Gastroesophageal sphincter (tissue), 4 donors: ENCODE measurements at regions not wholly inside any gene's neighbourhood (a gene's known extent, or its start where the extent isn't known, plus 50 kb on each side); places are given as distances from the start of the nearest gene placed in this dataset.
A peak's percentile ranks its signal among the peaks of the same experiment; 100 is the strongest.
"Not testable (repeated sequence)": the region's sequence is repeated elsewhere in the genome, so short reads cannot be mapped to it uniquely, and the experiment has no call there.

Experiments used
- ATAC-seq: fragments of 150-250 bp; one replicate; pipeline ENCODE4 v1.9.1; 2016; ENCODE audit warnings: mild to moderate bottlenecking, moderate library complexity
- H3K27ac ChIP-seq, 4 donors: fragments of 200-600 bp; sonication (generic) in 3 of 4; 1 replicate in 3 of 4; 2 replicates in 1 of 4; pipeline ENCODE4 v1.5.1; 2016 to 2019
- H3K27me3 ChIP-seq: fragments of 200-600 bp; sonication (generic); one replicate; pipeline ENCODE4 v1.5.1; 2019
- H3K36me3 ChIP-seq, 2 donors: fragments of 200-600 bp; sonication (generic); one replicate each; pipeline ENCODE4 v1.5.1; 2019; ENCODE audit warnings: control low read depth in 1 of 2
- H3K4me1 ChIP-seq, 3 donors: fragments of 200-600 bp; sonication (generic); 1 replicate in 2 of 3; 2 replicates in 1 of 3; pipeline ENCODE4 v1.5.1; 2016 to 2019; ENCODE audit warnings: control low read depth in 2 of 3
- H3K4me3 ChIP-seq, 2 donors: fragments of 200-600 bp; sonication (generic); one replicate each; pipeline ENCODE4 v1.5.1; 2019; ENCODE audit warnings: mild to moderate bottlenecking in 1 of 2, moderate library complexity in 1 of 2
- H3K9me3 ChIP-seq, 3 donors: fragments of 200-600 bp; sonication (generic); one replicate each; pipeline ENCODE4 v1.5.1; 2017 to 2019; ENCODE audit warnings: control low read depth in 2 of 3
- EP300 ChIP-seq: sonication (generic); formaldehyde crosslinking; IDR thresholded peaks from one replicate; pipeline ENCODE4 v1.6.1; 2017; ENCODE audit warnings: antibody characterized with exemption, mild to moderate bottlenecking
- POLR2A ChIP-seq, 2 donors: fragments of 450-650 bp; IDR thresholded peaks; one replicate each; pipeline ENCODE4 v1.6.1; 2017; ENCODE audit warnings: antibody characterized with exemption in 2 of 2, mild to moderate bottlenecking in 2 of 2, moderate library complexity in 1 of 2
- POLR2AphosphoS5 ChIP-seq: sonication (generic); formaldehyde crosslinking; IDR thresholded peaks from one replicate; pipeline ENCODE4 v1.6.1; 2017; ENCODE audit warnings: antibody characterized with exemption
- WGBS, 2 donors: methylation state at CpG; one replicate each; pipeline ENCODE4 v1.1.5; 2018; ENCODE audit warnings: low coverage in 1 of 2; 5-methylcytosine and 5-hydroxymethylcytosine counted together
- TF ChIP-seq, protein P1 (sequence below), 4 experiments: fragments of 200-600 bp in 2 of 4; fragments of 450-650 bp in 2 of 4; sonication (generic) in 1 of 4; IDR thresholded peaks; one replicate each; pipeline ENCODE4 v1.5.1; 2017 to 2019; ENCODE audit warnings: antibody characterized with exemption in 4 of 4, mild to moderate bottlenecking in 2 of 4, moderate library complexity in 2 of 4

DNA sequence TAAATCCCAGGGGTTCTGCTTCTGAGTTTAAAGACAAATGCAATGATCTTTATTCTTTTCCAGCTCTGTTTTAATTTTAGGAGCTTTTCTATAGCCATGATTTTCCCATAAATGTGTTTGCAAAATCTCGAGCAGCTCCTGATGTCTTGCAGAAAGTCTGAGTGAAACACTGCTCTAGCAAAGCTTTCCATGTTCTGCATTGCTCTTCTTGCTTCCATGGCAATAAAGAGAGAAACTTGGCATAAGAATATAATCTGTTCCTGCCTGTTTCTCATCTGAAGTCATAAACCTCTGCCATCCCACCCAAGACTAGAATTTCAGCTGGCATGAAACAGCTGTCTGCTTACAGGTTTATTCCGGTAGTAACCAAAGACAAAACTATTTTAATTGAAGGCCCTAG lies 254.5 kb downstream of the SPRY1 start:
- no peaks in the 10 kb centered on the region for H3K9me3 ChIP-seq

GRCh38 chr4:123651536-123652180 lies 255.1 kb downstream of the SPRY1 start:
- H3K4me3 ChIP-seq = no peak overlapping the region
- 33 to 56% methylated on average over 1 of the region's 1 CpG for WGBS, 2 donors
- no peak for TF ChIP-seq EP300
- TF ChIP-seq POLR2A (IDR thresholded peaks at IDR 0.05) = no peak
- TF ChIP-seq, protein P1, sequence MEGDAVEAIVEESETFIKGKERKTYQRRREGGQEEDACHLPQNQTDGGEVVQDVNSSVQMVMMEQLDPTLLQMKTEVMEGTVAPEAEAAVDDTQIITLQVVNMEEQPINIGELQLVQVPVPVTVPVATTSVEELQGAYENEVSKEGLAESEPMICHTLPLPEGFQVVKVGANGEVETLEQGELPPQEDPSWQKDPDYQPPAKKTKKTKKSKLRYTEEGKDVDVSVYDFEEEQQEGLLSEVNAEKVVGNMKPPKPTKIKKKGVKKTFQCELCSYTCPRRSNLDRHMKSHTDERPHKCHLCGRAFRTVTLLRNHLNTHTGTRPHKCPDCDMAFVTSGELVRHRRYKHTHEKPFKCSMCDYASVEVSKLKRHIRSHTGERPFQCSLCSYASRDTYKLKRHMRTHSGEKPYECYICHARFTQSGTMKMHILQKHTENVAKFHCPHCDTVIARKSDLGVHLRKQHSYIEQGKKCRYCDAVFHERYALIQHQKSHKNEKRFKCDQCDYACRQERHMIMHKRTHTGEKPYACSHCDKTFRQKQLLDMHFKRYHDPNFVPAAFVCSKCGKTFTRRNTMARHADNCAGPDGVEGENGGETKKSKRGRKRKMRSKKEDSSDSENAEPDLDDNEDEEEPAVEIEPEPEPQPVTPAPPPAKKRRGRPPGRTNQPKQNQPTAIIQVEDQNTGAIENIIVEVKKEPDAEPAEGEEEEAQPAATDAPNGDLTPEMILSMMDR (IDR thresholded peaks at IDR 0.05) = no peak
- TF ChIP-seq POLR2AphosphoS5 = no peak
- peak overlapping the region; percentile 1 to 81 (median 78) for H3K27ac ChIP-seq
- no peak for ATAC-seq
- no peaks in the 10 kb centered on the region for H3K36me3 ChIP-seq
- H3K27me3 ChIP-seq = no peaks in the 10 kb centered on the region
- H3K4me1 ChIP-seq = peaks cover 7 to 46% (median 13%) of the 10 kb centered on the region in 3 donors
- H3K9me3 ChIP-seq = no peaks in the 10 kb centered on the region

More for the DNA sequence above, 254.5 kb downstream of the SPRY1 start:
- peak; percentile 27 for ATAC-seq
- Histone ChIP-seq H3K27me3 (no peaks in the 10 kb centered on the region), H3K36me3 (no peaks in the 10 kb centered on the region), H3K27ac (peak overlapping the region; percentile 1 to 81 (median 78)), H3K4me1 (peaks cover 7 to 46% (median 13%) of the 10 kb centered on the region in 3 donors), H3K4me3 (no peak overlapping the region)
- no peak for TF ChIP-seq POLR2A (IDR thresholded peaks at IDR 0.05)
- TF ChIP-seq EP300 = no peak
- TF ChIP-seq POLR2AphosphoS5 = peak; percentile 17
- TF ChIP-seq, protein P1 (IDR thresholded peaks at IDR 0.05) = no peak
- WGBS, 2 donors = 0 to 13% methylated on average over 1 to 2 of the region's 2 CpGs

DNA sequence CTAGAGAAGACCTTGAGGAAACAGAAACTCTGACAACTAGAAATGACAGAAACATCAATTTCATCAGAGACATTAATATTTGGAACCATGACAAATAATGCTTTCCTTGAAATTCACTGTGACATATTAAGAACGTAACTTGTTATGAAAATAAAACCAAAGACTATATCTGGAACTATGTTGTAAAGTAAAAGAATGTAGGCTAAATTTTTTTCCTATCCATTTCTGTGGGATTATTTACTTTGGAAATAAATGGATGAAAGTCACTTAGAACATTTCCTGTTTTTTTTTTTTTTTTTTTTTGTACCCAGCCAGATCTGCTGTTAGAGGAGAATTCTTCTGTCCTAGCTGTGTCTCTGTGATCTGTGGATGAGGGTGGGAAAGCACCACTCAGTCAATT lies 255.9 kb downstream of the SPRY1 start:
- peak overlapping the region in 2 of 4 donors; percentile 78 for H3K27ac ChIP-seq
- no peaks in the 10 kb centered on the region for H3K36me3 ChIP-seq
- no peak overlapping the region for H3K4me3 ChIP-seq
- no peak for ATAC-seq
- no peaks in the 10 kb centered on the region for H3K9me3 ChIP-seq
- no peaks in the 10 kb centered on the region for H3K27me3 ChIP-seq
- TF ChIP-seq POLR2A (IDR thresholded peaks at IDR 0.05) (no peak), POLR2AphosphoS5 (no peak), EP300 (no peak)
- TF ChIP-seq, protein P1 (IDR thresholded peaks at IDR 0.05) = no peak
- 21 to 33% methylated on average over 1 of the region's 1 CpG for WGBS, 2 donors
- peaks cover 7 to 46% (median 13%) of the 10 kb centered on the region in 3 donors for H3K4me1 ChIP-seq

DNA sequence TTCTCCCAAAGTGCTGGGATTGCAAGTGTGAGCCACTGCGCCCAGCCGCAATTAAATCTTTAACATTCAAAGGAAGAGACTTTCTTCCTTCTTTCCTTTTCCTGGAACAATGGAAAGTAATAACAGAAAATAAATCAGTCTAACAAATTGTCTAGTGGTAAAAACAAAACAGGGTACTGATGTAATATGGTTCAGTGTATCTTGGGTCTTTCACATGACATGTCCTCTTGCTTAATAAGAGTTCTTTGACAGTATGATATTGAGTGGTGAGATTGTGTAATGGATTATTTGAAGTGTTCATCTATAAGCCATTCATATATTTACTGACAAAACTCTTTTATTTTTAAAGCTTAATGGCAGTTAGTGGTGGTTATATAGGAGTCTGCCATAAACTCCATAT lies 256.6 kb downstream of the SPRY1 start:
- TF ChIP-seq EP300 = no peak
- no peak for TF ChIP-seq POLR2AphosphoS5
- no peak for TF ChIP-seq POLR2A (IDR thresholded peaks at IDR 0.05)
- H3K4me3 ChIP-seq = no peak overlapping the region
- 100% methylated on average over 2 of the region's 2 CpGs; no CpG with 5 or more reads in 1 of the 2 donors for WGBS, 2 donors
- H3K4me1 ChIP-seq = peaks cover 7 to 46% (median 13%) of the 10 kb centered on the region in 3 donors
- no peaks in the 10 kb centered on the region for H3K27me3 ChIP-seq
- no peaks in the 10 kb centered on the region for H3K9me3 ChIP-seq
- ATAC-seq = peak; percentile 36
- H3K36me3 ChIP-seq = no peaks in the 10 kb centered on the region
- peak overlapping the region in 2 of 4 donors; percentile 28 to 78 for H3K27ac ChIP-seq

GRCh38 chr4:123656746-123657294 lies 260.2 kb downstream of the SPRY1 start:
- ATAC-seq = not testable (repeated sequence)

GRCh38 chr4:123657606-123658005 lies 261.0 kb downstream of the SPRY1 start:
- H3K4me3 ChIP-seq, ATAC-seq, H3K9me3 ChIP-seq, H3K27me3 ChIP-seq, H3K36me3 ChIP-seq, H3K27ac ChIP-seq: not testable (repeated sequence)
- 94 to 100% methylated on average over 1 to 2 of the region's 2 CpGs for WGBS, 2 donors
- peaks cover 0 to 14% (median 0%) of the 10 kb centered on the region in 3 donors for H3K4me1 ChIP-seq

More at GRCh38 chr4:123656746-123657294, 260.2 kb downstream of the SPRY1 start:
- H3K9me3 ChIP-seq, H3K4me3 ChIP-seq, H3K27ac ChIP-seq, H3K27me3 ChIP-seq, H3K36me3 ChIP-seq: not testable (repeated sequence)
- peaks cover 0 to 19% (median 0%) of the 10 kb centered on the region in 3 donors for H3K4me1 ChIP-seq
